HEK293T (cell line): ENCODE measurements at regions not wholly inside any gene's neighbourhood (a gene's known extent, or its start where the extent isn't known, plus 50 kb on each side); places are given as distances from the start of the nearest gene placed in this dataset.

Experiments
- CTCF ChIA-PET: fragments of 350-600 bp; formaldehyde crosslinking; extraction: SDS; loops from one replicate; lab custom pipeline; 2021; ENCODE audit warnings: antibody characterized with exemption, inconsistent platforms; lab: Yijun Ruan, JAX
- POLR2A ChIA-PET: fragments of 350-600 bp; formaldehyde crosslinking; extraction: SDS; loops from one replicate; lab custom pipeline; 2020; ENCODE audit warnings: antibody characterized with exemption, inconsistent platforms; lab: Yijun Ruan, JAX
- DNase-seq: peaks from one replicate; pipeline ENCODE4 v3.0.0; 2012; ENCODE audit warnings: mixed read lengths; ENCODE audit errors: extremely low spot score
- ARNT ChIP-seq: fragments of 450-650 bp; IDR thresholded peaks from 2 replicates; pipeline ENCODE4 v1.6.1; 2017; ENCODE audit warnings: mild to moderate bottlenecking
- BHLHE40 ChIP-seq: fragments of 450-650 bp; IDR thresholded peaks from 2 replicates; pipeline ENCODE4 v1.6.1; 2016; ENCODE audit warnings: mild to moderate bottlenecking, moderate library complexity, borderline replicate concordance
- CTBP1 ChIP-seq: fragments of 450-650 bp; IDR thresholded peaks from 2 replicates; pipeline ENCODE4 v1.6.1; 2016; ENCODE audit warnings: borderline replicate concordance
- ELF4 ChIP-seq: fragments of 450-650 bp; IDR thresholded peaks from 2 replicates; pipeline ENCODE4 v1.6.1; 2017; ENCODE audit warnings: antibody characterized with exemption
- FOXA1 ChIP-seq: fragments of 450-650 bp; IDR thresholded peaks from 2 replicates; pipeline ENCODE4 v1.6.1; 2016; ENCODE audit warnings: mild to moderate bottlenecking
- FOXK2 ChIP-seq: fragments of 450-650 bp; IDR thresholded peaks from 2 replicates; pipeline ENCODE4 v1.6.1; 2016; ENCODE audit warnings: mild to moderate bottlenecking
- FOXM1 ChIP-seq: fragments of 450-650 bp; IDR thresholded peaks from 2 replicates; pipeline ENCODE4 v1.6.1; 2017; ENCODE audit warnings: mild to moderate bottlenecking, borderline replicate concordance
- HDGF ChIP-seq: fragments of 450-650 bp; IDR thresholded peaks from 2 replicates; pipeline ENCODE4 v1.6.1; 2017; ENCODE audit warnings: antibody characterized with exemption, borderline replicate concordance
- L3MBTL2 ChIP-seq: fragments of 450-650 bp; conservative IDR thresholded peaks from 2 replicates; pipeline ENCODE4 v1.6.1; 2016; ENCODE audit warnings: mild to moderate bottlenecking
- LEF1 ChIP-seq: fragments of 450-650 bp; IDR thresholded peaks from 2 replicates; pipeline ENCODE4 v1.6.1; 2017; ENCODE audit warnings: mild to moderate bottlenecking, borderline replicate concordance
- NFRKB ChIP-seq: fragments of 450-650 bp; IDR thresholded peaks from 2 replicates; pipeline ENCODE4 v1.6.1; 2016; ENCODE audit warnings: mild to moderate bottlenecking, moderate library complexity
- PKNOX1 ChIP-seq: fragments of 450-650 bp; IDR thresholded peaks from 2 replicates; pipeline ENCODE4 v1.6.1; 2016
- SP1 ChIP-seq: fragments of 450-650 bp; IDR thresholded peaks from 2 replicates; pipeline ENCODE4 v1.6.1; 2017
- SUZ12 ChIP-seq: fragments of 450-650 bp; IDR thresholded peaks from 2 replicates; pipeline ENCODE4 v1.6.1; 2016; ENCODE audit warnings: mild to moderate bottlenecking
- TARDBP ChIP-seq: fragments of 450-650 bp; IDR thresholded peaks from 2 replicates; pipeline ENCODE4 v1.6.1; 2016
- ZNF384 ChIP-seq: fragments of 450-650 bp; IDR thresholded peaks from 2 replicates; pipeline ENCODE4 v1.6.1; 2016

- POLR2A ChIA-PET: no interaction called here
Observed at GRCh38 chr5:68644971-68645370, 429.4 kb downstream of the PIK3R1 start.

DNA sequence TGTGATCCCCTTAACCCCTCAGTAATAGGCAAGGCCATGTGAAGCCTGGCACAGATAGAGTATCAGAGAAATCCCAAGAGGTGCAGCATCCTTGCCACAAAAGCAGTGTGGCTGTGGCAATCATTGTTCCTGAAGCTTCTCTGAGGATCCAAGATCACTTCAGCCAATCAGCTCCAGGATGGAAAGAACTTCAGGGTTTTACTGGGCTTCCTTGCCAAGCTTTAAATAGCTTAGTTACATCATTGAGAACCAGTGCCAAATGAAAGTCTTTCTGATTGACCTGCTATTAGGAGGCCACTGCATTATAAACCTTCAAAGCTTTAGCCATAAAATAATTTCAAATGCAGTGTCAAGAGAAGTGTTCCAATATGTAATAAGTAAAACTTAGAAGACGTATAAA lies 430.6 kb downstream of the PIK3R1 start:
- ChIA-PET CTCF (no interaction called here), POLR2A (no interaction called here)
- DNase-seq: no peak
- TF ChIP-seq ELF4 (no peak), SUZ12 (no peak), SP1 (no peak), ZNF384 (no peak), PKNOX1 (no peak), BHLHE40 (no peak), HDGF (no peak), L3MBTL2 (no peak), FOXM1 (no peak), NFRKB (no peak), ARNT (no peak), FOXK2 (no peak), CTBP1 (no peak)

More at GRCh38 chr5:68644971-68645370, 429.4 kb downstream of the PIK3R1 start:
- no peak for DNase-seq
- TF ChIP-seq PKNOX1 (no peak), HDGF (no peak), ARNT (no peak), TARDBP (no peak), ELF4 (no peak), SP1 (no peak)
- CTCF ChIA-PET: no interaction called here

GRCh38 chr5:68647743-68648142 lies 432.2 kb downstream of the PIK3R1 start:
- ChIA-PET CTCF (no interaction called here), POLR2A (no interaction called here)
- no peak for DNase-seq
- no peak for TF ChIP-seq SP1
- TF ChIP-seq ZNF384: no peak
- no peak for TF ChIP-seq BHLHE40
- TF ChIP-seq HDGF: no peak
- TF ChIP-seq CTBP1: no peak
- no peak for TF ChIP-seq L3MBTL2
- no peak for TF ChIP-seq NFRKB

DNA sequence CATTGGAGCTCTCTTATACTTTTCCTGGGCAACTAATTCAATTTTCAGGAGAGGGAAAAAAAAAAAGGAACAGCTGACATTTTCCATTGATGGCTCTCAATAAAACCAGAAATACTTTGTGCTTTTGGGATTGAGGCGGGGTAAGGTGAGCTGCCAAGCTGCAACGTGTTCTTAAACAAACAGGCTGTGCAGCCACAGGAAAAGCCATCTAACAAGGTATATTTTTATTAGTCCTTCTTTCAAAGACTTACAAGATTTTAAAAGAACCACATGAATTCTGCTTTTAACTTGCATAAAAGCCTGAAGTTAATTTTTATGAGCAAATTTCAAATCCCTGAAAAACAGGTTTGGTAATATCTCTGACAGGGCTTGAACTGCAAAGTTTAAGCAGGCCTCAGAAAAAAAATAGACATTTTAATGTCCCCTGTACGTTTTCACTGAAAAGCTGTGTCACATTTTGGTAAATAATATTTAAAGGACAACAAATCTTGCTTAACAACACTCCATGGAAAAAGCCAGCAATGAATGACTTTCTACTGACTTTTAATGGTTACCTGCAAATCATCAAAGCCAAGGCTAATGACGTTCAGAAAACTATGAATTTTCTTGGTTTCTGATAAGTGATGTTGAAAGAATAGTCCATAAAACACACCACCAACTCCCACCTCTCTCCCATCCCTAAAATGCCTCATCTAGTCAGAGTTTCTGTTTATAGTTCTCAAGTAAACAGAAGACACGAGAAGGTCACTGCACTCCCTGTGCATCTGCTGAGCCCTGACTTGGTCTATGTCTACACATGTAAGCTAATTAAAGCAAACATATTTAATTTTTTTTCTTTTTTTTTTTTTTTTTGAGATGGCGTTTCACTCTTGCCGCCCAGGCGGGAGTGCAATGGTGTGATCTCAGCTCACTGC lies 433.6 kb downstream of the PIK3R1 start:
- CTCF ChIA-PET: interaction anchor here (0.6 kb wide), 2 partner anchors 23 to 1811 kb away, joined by 3 to 4 read pairs; no protein-coding TSS in a partner anchor
- POLR2A ChIA-PET: no interaction called here

DNA sequence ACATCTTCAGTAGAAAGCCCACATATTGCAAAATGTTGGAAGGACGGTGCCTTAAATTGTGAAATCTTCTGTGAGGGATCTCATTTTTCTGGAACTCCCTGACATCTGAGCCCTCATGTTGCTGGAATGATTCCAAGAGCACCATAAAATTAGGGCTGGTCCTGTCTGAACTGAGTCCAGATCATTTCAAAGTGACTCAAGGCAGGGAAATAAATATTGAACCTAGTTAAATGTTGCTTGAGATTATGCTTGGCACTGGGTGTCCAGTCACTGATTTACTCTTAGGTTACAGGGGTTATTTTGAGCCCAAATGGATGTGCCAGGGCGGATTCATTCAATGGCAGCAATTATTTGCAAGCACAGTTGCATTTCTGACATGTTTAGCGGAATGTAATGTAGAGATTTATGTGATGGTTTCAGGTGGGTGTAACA lies 437.0 kb downstream of the PIK3R1 start:
- no peak for DNase-seq
- CTCF ChIA-PET: no interaction called here

More for the DNA sequence above, 433.6 kb downstream of the PIK3R1 start:
- DNase-seq: no peak
- no peak for TF ChIP-seq BHLHE40
- no peak for TF ChIP-seq HDGF
- no peak for TF ChIP-seq NFRKB
- no peak for TF ChIP-seq ELF4
- TF ChIP-seq SP1: no peak
- TF ChIP-seq FOXK2: no peak
- no peak for TF ChIP-seq L3MBTL2
- TF ChIP-seq FOXA1: no peak
- no peak for TF ChIP-seq CTBP1
- TF ChIP-seq TARDBP: no peak
- TF ChIP-seq PKNOX1: no peak
- TF ChIP-seq ARNT: no peak
- no peak for TF ChIP-seq LEF1
- no peak for TF ChIP-seq ZNF384
- no peak for TF ChIP-seq FOXM1
- no peak for TF ChIP-seq SUZ12

More for the DNA sequence above, 437.0 kb downstream of the PIK3R1 start:
- TF ChIP-seq CTBP1 (peak; percentile 10; the same call in 1 of the 2 replicates), SUZ12 (no peak), ARNT (no peak), SP1 (no peak), PKNOX1 (peak; percentile 60; the same call in 1 of the 2 replicates), FOXK2 (no peak), ELF4 (no peak), FOXM1 (no peak), TARDBP (no peak), FOXA1 (no peak), LEF1 (no peak)
- POLR2A ChIA-PET: no interaction called here
